ENCODE measurements at regions not wholly inside any gene's neighbourhood (a gene's known extent, or its start where the extent isn't known, plus 50 kb on each side); places are given as distances from the start of the nearest gene placed in this dataset.

DNA sequence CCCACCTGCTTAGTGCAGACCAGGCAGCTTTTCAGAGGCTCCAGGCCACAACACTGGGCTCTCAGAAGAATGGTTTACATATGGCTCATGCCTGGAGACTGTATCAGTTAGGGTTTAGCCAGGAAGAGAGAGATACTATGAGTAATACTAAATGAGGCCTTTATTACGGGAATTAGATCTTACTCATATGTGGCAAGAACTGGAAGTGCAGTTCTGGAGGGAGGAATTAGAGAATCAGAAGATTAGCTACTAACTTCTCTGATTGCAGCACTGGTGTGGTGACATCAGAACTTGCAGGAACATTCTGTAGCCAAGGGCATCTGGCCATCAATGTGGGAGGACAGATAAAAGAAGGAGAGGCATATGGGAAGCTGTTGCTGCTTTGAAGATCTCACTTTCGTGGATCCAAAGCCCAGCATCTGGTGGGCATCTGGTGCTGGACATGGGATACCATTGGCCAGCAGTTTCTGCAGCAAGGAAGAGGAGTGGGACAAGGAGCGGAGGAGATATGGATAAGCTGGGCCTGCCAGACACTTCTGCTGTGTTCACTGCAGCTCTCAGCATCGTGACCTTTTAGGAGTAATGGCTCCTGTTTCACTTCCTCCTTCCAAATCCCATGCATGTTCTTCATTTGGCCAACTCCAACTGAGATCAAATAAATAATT lies 248.5 kb downstream of the BTBD3 start:
- peak; percentile 70 for DNase-seq (ENCODE audit: low read depth)
- no peak overlapping the region for H3K4me3 ChIP-seq (ENCODE audit: low read length)

DNA sequence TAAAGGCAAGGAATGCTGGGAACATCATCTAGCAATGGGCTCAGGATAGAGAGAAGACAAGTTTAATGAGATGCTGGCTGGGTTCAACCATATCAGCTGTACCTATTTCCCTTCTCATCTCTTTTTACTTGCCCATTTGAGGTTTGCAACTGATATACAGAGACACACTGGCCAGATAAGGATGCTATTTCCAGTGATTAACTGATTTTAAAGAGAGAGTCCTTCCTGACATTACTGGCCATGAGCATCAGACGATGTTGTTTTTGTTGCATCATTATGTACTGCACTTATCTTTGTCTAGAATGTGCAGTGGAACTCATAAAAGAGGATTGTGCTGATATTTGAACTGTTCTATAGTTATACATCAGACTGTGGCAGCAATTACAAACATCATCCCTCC lies 252.7 kb downstream of the BTBD3 start:
- DNase-seq (ENCODE audit: low read depth) = no peak
- no peak overlapping the region for H3K4me3 ChIP-seq (ENCODE audit: low read length)
- TF ChIP-seq, protein P1, sequence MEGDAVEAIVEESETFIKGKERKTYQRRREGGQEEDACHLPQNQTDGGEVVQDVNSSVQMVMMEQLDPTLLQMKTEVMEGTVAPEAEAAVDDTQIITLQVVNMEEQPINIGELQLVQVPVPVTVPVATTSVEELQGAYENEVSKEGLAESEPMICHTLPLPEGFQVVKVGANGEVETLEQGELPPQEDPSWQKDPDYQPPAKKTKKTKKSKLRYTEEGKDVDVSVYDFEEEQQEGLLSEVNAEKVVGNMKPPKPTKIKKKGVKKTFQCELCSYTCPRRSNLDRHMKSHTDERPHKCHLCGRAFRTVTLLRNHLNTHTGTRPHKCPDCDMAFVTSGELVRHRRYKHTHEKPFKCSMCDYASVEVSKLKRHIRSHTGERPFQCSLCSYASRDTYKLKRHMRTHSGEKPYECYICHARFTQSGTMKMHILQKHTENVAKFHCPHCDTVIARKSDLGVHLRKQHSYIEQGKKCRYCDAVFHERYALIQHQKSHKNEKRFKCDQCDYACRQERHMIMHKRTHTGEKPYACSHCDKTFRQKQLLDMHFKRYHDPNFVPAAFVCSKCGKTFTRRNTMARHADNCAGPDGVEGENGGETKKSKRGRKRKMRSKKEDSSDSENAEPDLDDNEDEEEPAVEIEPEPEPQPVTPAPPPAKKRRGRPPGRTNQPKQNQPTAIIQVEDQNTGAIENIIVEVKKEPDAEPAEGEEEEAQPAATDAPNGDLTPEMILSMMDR (conservative IDR thresholded peaks at IDR 0.05; ENCODE audit: low read depth, low read length) = no peak

More for the DNA sequence above, 248.5 kb downstream of the BTBD3 start:
- TF ChIP-seq, protein P1 (conservative IDR thresholded peaks at IDR 0.05; ENCODE audit: low read depth, low read length) = peak; percentile 20

DNA sequence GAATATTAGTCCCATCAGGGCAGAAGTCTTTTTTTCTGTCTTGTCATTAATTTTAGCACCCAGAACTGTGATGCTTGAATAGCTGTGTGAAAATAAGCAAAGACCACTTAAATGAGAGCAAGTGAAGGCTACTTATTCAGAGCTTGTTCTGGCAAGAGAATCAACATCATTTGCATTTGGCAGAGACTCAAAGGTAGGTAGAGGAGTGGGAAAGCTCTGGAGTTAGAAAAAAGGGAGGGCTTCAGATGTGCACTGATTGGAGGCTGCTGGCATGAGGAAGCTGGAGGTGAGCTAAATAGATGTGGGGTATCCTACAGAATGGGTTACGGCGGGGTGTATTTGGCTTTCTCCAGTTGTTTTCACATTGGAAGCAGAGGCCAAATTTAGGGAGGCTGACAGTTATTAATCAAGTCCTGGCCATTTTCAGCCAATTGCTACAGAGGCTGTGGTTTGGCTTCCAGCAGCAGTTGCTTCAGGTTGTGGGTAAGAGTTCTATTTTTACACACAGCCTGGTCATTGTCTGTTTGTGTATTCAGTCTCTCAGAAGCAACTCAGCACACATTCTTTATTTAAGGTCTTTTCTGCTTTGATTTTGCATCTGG lies 254.3 kb downstream of the BTBD3 start:
- no peak overlapping the region for H3K4me3 ChIP-seq (ENCODE audit: low read length)
- DNase-seq (ENCODE audit: low read depth) = no peak
- TF ChIP-seq, protein P1 (conservative IDR thresholded peaks at IDR 0.05; ENCODE audit: low read depth, low read length) = no peak

DNA sequence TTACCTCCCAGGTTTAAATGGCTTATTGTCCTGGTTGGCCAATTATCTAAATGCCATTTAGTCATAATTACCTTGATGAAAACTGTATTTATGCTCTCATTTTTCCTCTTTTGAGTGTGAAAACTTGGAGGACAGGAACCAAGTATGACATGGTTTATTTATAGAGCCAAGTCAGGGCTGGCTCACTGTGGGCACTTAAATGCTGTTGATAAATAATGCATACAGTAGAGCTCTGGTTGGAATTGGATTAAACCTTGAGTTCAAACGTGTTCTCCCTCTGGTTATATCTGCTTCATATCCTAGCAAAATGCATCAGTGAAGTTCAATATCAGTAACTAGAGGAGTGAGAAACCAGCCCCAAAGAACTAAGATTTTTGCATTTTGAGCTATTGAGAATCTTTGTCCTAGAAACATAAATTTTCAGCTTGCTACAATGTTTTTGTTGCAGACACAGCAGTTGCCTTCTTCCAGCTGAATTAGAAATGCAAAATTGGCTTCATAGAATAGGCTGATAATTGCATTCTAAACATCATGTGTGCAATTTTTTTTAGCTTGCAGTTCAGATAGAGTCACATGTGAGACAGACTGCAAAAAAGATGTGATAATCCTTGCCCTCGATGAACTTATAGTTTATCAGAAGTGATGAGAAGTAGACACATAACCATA lies 255.8 kb downstream of the BTBD3 start:
- H3K4me3 ChIP-seq (ENCODE audit: low read length) = no peak overlapping the region
- TF ChIP-seq, protein P1 (conservative IDR thresholded peaks at IDR 0.05; ENCODE audit: low read depth, low read length) = no peak

DNA sequence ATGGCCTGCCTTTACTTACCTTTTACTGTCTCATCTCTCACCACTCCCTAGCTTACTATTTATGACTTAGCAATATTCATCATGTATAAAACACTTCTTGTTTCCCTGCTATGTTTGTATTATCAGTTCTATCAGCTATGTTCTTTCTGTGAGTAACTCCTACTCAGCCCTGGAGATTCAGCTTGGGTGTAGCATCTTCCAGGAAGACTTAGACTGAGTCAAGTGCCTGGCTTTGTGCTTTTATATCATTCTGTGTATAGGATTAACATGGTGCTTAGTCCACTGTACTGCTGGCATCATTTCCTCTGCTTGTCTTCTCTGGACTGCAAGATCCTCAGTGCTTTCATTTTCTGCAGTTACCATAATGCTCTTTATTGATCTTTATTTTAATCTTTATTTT lies 257.8 kb downstream of the BTBD3 start:
- TF ChIP-seq, protein P1 (conservative IDR thresholded peaks at IDR 0.05; ENCODE audit: low read depth, low read length) = no peak
- H3K4me3 ChIP-seq (ENCODE audit: low read length) = no peak overlapping the region
- no peak for DNase-seq (ENCODE audit: low read depth)

More for the DNA sequence above, 255.8 kb downstream of the BTBD3 start:
- no peak for DNase-seq (ENCODE audit: low read depth)

DNA sequence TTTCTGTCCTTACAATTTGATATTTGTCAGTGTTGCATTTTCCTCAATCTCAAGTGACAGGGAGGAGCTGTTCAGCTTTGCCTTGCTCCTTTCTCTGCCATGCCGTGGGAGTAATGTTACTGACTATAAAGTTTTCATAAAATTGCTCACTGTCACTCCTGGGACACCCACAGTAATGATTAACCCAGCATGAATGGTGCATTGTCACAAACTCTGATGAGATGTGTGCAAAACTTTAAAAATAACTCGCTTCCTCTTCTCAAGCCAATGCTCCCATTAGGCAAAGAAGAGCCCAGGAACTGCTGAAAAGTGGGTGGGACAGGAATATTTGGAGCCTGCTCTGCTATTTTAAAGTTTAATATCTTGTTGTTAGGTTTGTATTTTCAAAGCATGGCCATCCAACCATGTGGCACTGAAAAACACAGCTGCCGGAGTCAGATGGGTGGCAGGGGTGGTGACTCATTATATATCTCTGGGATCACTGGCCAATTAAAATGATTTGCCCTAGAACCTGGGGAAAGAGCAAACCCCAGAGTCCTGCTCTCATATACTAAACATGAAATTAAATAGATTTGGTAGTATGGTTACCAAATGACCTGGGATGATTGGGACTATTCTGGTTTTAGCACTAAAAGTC lies 260.1 kb downstream of the BTBD3 start:
- TF ChIP-seq, protein P1 (conservative IDR thresholded peaks at IDR 0.05; ENCODE audit: low read depth, low read length) = no peak
- H3K4me3 ChIP-seq (ENCODE audit: low read length) = no peak overlapping the region
- no peak for DNase-seq (ENCODE audit: low read depth)
